Lower leg skin (tissue), 4 donors: ENCODE measurements at regions not wholly inside any gene's neighbourhood (a gene's known extent, or its start where the extent isn't known, plus 50 kb on each side); places are given as distances from the start of the nearest gene placed in this dataset.

Source experiments
- DNase-seq, 2 donors: peaks; one replicate each; pipeline ENCODE4 v3.0.0-alpha.2; 2019; ENCODE audit warnings: low spot score in 2 of 2
- H3K4me3 ChIP-seq: fragments of 200-600 bp; sonication (generic); 2 replicates; pipeline ENCODE4 v1.5.1; 2017; ENCODE audit warnings: mild to moderate bottlenecking, low read depth; ENCODE audit not compliant: poor library complexity, severe bottlenecking
- CTCF ChIP-seq, 3 donors: fragments of 450-650 bp; IDR thresholded peaks; one replicate each; pipeline ENCODE4 v1.5.1; 2016; ENCODE audit warnings: antibody characterized with exemption in 3 of 3, mild to moderate bottlenecking in 3 of 3, moderate library complexity in 2 of 3
- POLR2A ChIP-seq, 2 donors: fragments of 450-650 bp; IDR thresholded peaks; one replicate each; pipeline ENCODE4 v1.6.1; 2016 to 2017; ENCODE audit warnings: antibody characterized with exemption in 2 of 2, mild to moderate bottlenecking in 1 of 2, moderate library complexity in 1 of 2
- WGBS, 2 donors: methylation state at CpG; one replicate each; pipeline ENCODE4 v1.1.5; 2018; 5-methylcytosine and 5-hydroxymethylcytosine counted together
- intact Hi-C: fragments of 100-400 bp; cut with DNase I; formaldehyde crosslinking; loops from one replicate; pipeline ENCODE4 v1.15.0; 2023; ENCODE audit warnings: low total_unique reads

- intact Hi-C loops: no loop called here
- TF ChIP-seq CTCF (IDR thresholded peaks at IDR 0.05) (no peak), POLR2A (IDR thresholded peaks at IDR 0.05) (no peak)
- 64 to 68% methylated on average over 5 of the region's 5 CpGs for WGBS, 2 donors
- DNase-seq: no peak
- H3K4me3 ChIP-seq: no peak overlapping the region
Measured at GRCh38 chr18:51753365-51754057, 556.0 kb upstream of the MEX3C start.

GRCh38 chr18:51754566-51754965 lies 557.1 kb upstream of the MEX3C start:
- H3K4me3 ChIP-seq: no peak overlapping the region
- intact Hi-C loops: no loop called here
- DNase-seq: no peak
- whole genome bisulfite sequencing, 2 donors: 66 to 77% methylated on average over 4 of the region's 4 CpGs
- TF ChIP-seq POLR2A (IDR thresholded peaks at IDR 0.05) (no peak), CTCF (IDR thresholded peaks at IDR 0.05) (no peak)

- no peak for DNase-seq
- TF ChIP-seq POLR2A (IDR thresholded peaks at IDR 0.05) (no peak), CTCF (IDR thresholded peaks at IDR 0.05) (no peak)
- intact Hi-C loops: loop anchor here (5.0 kb wide), 1 partner anchor 1535 kb away; no protein-coding TSS in a partner anchor
- H3K4me3 ChIP-seq: no peak overlapping the region
- 69 to 76% methylated on average over 5 of the region's 5 CpGs for WGBS, 2 donors
Measured at GRCh38 chr18:51757255-51757924, 559.9 kb upstream of the MEX3C start.

GRCh38 chr18:51762373-51762772 lies 564.9 kb upstream of the MEX3C start:
- intact Hi-C loops: no loop called here
- TF ChIP-seq CTCF (IDR thresholded peaks at IDR 0.05) (no peak), POLR2A (IDR thresholded peaks at IDR 0.05) (no peak)
- no peak overlapping the region for H3K4me3 ChIP-seq
- no peak for DNase-seq
- 68 to 71% methylated on average over 1 of the region's 1 CpG for WGBS, 2 donors

GRCh38 chr18:51765606-51766360 lies 568.3 kb upstream of the MEX3C start:
- no peak for DNase-seq
- H3K4me3 ChIP-seq: no peak overlapping the region
- intact Hi-C loops: no loop called here
- 62 to 71% methylated on average over 3 of the region's 3 CpGs for WGBS, 2 donors
- TF ChIP-seq CTCF (IDR thresholded peaks at IDR 0.05) (no peak), POLR2A (IDR thresholded peaks at IDR 0.05) (no peak)
